B cell (primary cell): ENCODE measurements at regions not wholly inside any gene's neighbourhood (a gene's known extent, or its start where the extent isn't known, plus 50 kb on each side); places are given as distances from the start of the nearest gene placed in this dataset.
"Not testable (repeated sequence)": the region's sequence is repeated elsewhere in the genome, so short reads cannot be mapped to it uniquely, and the experiment has no call there.

Experiments used
- EZH2 ChIP-seq: IDR thresholded peaks from 2 replicates; pipeline ENCODE4 v1.6.1; 2012; ENCODE audit warnings: borderline replicate concordance, low read depth, mild to moderate bottlenecking, moderate library complexity, low read length; ENCODE audit not compliant: insufficient read depth, poor library complexity, severe bottlenecking
- TF ChIP-seq, protein P1 (sequence below): fragments of 200-600 bp; IDR thresholded peaks from one replicate; pipeline ENCODE4 v1.8.0; 2022; ENCODE audit warnings: antibody characterized with exemption, mild to moderate bottlenecking

DNA sequence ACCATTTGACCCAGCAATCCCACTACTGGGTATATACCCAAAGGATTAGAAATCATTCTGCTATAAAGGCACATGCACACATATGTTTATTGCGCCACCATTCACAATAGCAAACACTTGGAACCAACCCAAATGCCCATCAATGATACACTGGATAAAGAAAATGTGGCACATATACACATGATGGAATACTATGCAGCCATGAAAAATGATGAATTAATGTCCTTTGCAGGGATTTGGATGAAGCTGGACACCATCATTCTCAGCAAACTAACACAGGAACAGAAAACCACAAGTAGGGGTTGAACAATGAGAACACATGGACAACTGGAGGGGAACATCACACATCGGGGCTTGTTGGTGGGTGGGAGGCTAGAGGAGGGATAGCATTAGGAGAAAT, 201.1 kb downstream of the FRK start:
- TF ChIP-seq, protein P1, sequence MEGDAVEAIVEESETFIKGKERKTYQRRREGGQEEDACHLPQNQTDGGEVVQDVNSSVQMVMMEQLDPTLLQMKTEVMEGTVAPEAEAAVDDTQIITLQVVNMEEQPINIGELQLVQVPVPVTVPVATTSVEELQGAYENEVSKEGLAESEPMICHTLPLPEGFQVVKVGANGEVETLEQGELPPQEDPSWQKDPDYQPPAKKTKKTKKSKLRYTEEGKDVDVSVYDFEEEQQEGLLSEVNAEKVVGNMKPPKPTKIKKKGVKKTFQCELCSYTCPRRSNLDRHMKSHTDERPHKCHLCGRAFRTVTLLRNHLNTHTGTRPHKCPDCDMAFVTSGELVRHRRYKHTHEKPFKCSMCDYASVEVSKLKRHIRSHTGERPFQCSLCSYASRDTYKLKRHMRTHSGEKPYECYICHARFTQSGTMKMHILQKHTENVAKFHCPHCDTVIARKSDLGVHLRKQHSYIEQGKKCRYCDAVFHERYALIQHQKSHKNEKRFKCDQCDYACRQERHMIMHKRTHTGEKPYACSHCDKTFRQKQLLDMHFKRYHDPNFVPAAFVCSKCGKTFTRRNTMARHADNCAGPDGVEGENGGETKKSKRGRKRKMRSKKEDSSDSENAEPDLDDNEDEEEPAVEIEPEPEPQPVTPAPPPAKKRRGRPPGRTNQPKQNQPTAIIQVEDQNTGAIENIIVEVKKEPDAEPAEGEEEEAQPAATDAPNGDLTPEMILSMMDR = not testable (repeated sequence)
- TF ChIP-seq EZH2 = not testable (repeated sequence)
